ENCODE measurements at regions not wholly inside any gene's neighbourhood (a gene's known extent, or its start where the extent isn't known, plus 50 kb on each side); places are given as distances from the start of the nearest gene placed in this dataset.

DNA sequence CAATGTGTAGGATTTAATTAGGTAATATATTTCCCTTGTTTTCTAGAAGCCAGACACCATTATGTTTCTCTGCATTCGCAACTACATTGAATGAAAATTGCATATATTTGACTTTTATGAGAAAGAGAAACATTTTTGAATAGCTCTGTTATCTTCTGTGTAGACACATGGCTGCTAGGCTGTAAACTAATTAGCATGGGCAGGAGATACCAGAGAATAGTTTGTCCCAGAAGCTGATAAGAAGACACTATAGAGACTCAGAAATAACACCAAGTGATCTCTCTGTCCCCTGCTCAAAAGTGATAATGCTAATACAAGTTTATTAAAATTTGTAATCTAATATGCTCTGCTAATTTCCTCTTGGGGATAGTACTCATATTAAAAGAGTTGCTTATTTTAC lies 198.0 kb upstream of the TUSC1 start:
- no peak for ATAC-seq
- Histone ChIP-seq H3K27ac (ENCODE audit: low read length) (no peak overlapping the region), H3K4me1 (ENCODE audit: control insufficient read depth, insufficient read depth, low read length) (no peaks in the 10 kb centered on the region), H3K27me3 (ENCODE audit: control insufficient read depth, insufficient read depth, low read length) (no peaks in the 10 kb centered on the region), H3K4me3 (ENCODE audit: low read depth in 2 of 2, low read length in 2 of 2) (no peak overlapping the region), H3K9me3 (ENCODE audit: control insufficient read depth, insufficient read depth, low read depth, low read length) (no peaks in the 10 kb centered on the region), H3K36me3 (ENCODE audit: control insufficient read depth, insufficient read depth, low read length) (no peaks in the 10 kb centered on the region)
- intact Hi-C loops (cut with micrococcal nuclease; ENCODE audit: unreplicated experiment) (no loop called here), in situ Hi-C loops (cut with HindIII; ENCODE audit: low pct_unique_long_range_greater_than_20kb, low sequenced_read_pairs) (no loop called here)
- POLR2A ChIA-PET: no interaction called here
- CTCF ChIA-PET: no interaction called here
- DNase-seq (ENCODE audit: low read depth, low spot score): no peak
- BruUV-seq (replicated peaks): no TSS peak
- no peak for TF ChIP-seq POLR2AphosphoS5 (IDR thresholded peaks at IDR 0.05; ENCODE audit: low read depth, low read length)
- TF ChIP-seq, protein P1, sequence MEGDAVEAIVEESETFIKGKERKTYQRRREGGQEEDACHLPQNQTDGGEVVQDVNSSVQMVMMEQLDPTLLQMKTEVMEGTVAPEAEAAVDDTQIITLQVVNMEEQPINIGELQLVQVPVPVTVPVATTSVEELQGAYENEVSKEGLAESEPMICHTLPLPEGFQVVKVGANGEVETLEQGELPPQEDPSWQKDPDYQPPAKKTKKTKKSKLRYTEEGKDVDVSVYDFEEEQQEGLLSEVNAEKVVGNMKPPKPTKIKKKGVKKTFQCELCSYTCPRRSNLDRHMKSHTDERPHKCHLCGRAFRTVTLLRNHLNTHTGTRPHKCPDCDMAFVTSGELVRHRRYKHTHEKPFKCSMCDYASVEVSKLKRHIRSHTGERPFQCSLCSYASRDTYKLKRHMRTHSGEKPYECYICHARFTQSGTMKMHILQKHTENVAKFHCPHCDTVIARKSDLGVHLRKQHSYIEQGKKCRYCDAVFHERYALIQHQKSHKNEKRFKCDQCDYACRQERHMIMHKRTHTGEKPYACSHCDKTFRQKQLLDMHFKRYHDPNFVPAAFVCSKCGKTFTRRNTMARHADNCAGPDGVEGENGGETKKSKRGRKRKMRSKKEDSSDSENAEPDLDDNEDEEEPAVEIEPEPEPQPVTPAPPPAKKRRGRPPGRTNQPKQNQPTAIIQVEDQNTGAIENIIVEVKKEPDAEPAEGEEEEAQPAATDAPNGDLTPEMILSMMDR (IDR thresholded peaks at IDR 0.05): no peak
- TF ChIP-seq SIN3A (IDR thresholded peaks at IDR 0.05; ENCODE audit: borderline replicate concordance, insufficient read depth, low read depth, low read length): no peak
- no peak for TF ChIP-seq TCF7L2 (IDR thresholded peaks at IDR 0.05; ENCODE audit: low read depth, low read length)
- TF ChIP-seq, protein P2, sequence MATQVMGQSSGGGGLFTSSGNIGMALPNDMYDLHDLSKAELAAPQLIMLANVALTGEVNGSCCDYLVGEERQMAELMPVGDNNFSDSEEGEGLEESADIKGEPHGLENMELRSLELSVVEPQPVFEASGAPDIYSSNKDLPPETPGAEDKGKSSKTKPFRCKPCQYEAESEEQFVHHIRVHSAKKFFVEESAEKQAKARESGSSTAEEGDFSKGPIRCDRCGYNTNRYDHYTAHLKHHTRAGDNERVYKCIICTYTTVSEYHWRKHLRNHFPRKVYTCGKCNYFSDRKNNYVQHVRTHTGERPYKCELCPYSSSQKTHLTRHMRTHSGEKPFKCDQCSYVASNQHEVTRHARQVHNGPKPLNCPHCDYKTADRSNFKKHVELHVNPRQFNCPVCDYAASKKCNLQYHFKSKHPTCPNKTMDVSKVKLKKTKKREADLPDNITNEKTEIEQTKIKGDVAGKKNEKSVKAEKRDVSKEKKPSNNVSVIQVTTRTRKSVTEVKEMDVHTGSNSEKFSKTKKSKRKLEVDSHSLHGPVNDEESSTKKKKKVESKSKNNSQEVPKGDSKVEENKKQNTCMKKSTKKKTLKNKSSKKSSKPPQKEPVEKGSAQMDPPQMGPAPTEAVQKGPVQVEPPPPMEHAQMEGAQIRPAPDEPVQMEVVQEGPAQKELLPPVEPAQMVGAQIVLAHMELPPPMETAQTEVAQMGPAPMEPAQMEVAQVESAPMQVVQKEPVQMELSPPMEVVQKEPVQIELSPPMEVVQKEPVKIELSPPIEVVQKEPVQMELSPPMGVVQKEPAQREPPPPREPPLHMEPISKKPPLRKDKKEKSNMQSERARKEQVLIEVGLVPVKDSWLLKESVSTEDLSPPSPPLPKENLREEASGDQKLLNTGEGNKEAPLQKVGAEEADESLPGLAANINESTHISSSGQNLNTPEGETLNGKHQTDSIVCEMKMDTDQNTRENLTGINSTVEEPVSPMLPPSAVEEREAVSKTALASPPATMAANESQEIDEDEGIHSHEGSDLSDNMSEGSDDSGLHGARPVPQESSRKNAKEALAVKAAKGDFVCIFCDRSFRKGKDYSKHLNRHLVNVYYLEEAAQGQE (IDR thresholded peaks at IDR 0.05; ENCODE audit: insufficient read depth in 1 of 2, low read depth in 2 of 2, low read length in 1 of 2): no peak

DNA sequence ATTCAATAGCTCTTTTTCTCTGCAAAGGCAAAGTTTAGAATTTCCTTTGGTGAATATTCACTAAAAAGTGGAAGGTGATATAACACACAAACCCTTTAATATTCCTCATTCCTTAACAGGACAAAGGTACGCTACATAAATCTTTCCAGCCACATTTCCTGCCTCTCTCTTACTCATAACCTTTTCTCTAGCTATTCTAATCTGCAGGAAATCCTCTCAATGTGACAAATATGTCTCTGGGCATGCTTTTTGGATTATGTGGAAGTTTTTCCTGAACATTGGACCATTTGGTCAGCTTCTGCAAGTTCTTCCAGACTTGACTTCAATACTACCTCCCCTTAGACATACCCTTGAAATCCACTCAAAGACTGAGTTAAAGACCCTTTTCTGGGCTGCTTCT lies 186.3 kb upstream of the TUSC1 start:
- in situ Hi-C loops (cut with HindIII; ENCODE audit: low pct_unique_long_range_greater_than_20kb, low sequenced_read_pairs): no loop called here
- ATAC-seq (no peak), DNase-seq (ENCODE audit: low read depth, low spot score) (no peak)
- no peak overlapping the region for H3K27ac ChIP-seq (ENCODE audit: low read length)
- intact Hi-C loops (cut with micrococcal nuclease; ENCODE audit: unreplicated experiment): no loop called here
- H3K36me3 ChIP-seq (ENCODE audit: control insufficient read depth, insufficient read depth, low read length): no peaks in the 10 kb centered on the region
- no peaks in the 10 kb centered on the region for H3K4me1 ChIP-seq (ENCODE audit: control insufficient read depth, insufficient read depth, low read length)
- no peaks in the 10 kb centered on the region for H3K27me3 ChIP-seq (ENCODE audit: control insufficient read depth, insufficient read depth, low read length)
- H3K9me3 ChIP-seq (ENCODE audit: control insufficient read depth, insufficient read depth, low read depth, low read length): no peaks in the 10 kb centered on the region
- ChIA-PET POLR2A (no interaction called here), CTCF (no interaction called here)
- no peak for TF ChIP-seq TCF7L2 (IDR thresholded peaks at IDR 0.05; ENCODE audit: low read depth, low read length)
- TF ChIP-seq POLR2AphosphoS5 (IDR thresholded peaks at IDR 0.05; ENCODE audit: low read depth, low read length): no peak
- TF ChIP-seq SIN3A (IDR thresholded peaks at IDR 0.05; ENCODE audit: borderline replicate concordance, insufficient read depth, low read depth, low read length): no peak
- TF ChIP-seq, protein P1 (IDR thresholded peaks at IDR 0.05): no peak
- TF ChIP-seq, protein P2 (IDR thresholded peaks at IDR 0.05; ENCODE audit: insufficient read depth in 1 of 2, low read depth in 2 of 2, low read length in 1 of 2): no peak
- no TSS peak for BruUV-seq (replicated peaks)
- H3K4me3 ChIP-seq (ENCODE audit: low read depth in 2 of 2, low read length in 2 of 2): no peak overlapping the region
